Heart left ventricle (tissue), 16 donors: ENCODE measurements at regions not wholly inside any gene's neighbourhood (a gene's known extent, or its start where the extent isn't known, plus 50 kb on each side); places are given as distances from the start of the nearest gene placed in this dataset.

Experiments
- ATAC-seq, 4 donors: fragments of 200-7000 bp; cut with Tn5 transposase; one replicate each; pipeline ENCODE4 v1.9.1; 2020 to 2022; ENCODE audit warnings: moderate library complexity in 4 of 4, mild to moderate bottlenecking in 3 of 4, moderate number of reproducible peaks in 1 of 4
- DNase-seq, 5 donors: peaks; one replicate each; pipeline ENCODE4 v3.0.0-alpha.2; 2020
- H3K27ac ChIP-seq, 12 donors: fragments of 200-600 bp; sonication (generic) in 4 of 12; one replicate each; pipeline versions ENCODE4 v1.5.0 to v1.8.0; 2016 to 2022; ENCODE audit warnings: mild to moderate bottlenecking in 2 of 12
- H3K27me3 ChIP-seq, 9 donors: fragments of 200-600 bp; sonication (generic) in 2 of 9; one replicate each; pipeline versions ENCODE4 v1.5.1 to v1.8.0; 2016 to 2022; ENCODE audit warnings: mild to moderate bottlenecking in 3 of 9
- H3K36me3 ChIP-seq, 9 donors: fragments of 200-600 bp; sonication (generic) in 2 of 9; one replicate each; pipeline versions ENCODE4 v1.5.0 to v1.8.0; 2018 to 2022; ENCODE audit warnings: mild to moderate bottlenecking in 2 of 9
- H3K4me1 ChIP-seq, 12 donors: fragments of 200-600 bp; sonication (generic) in 4 of 12; one replicate each; pipeline versions ENCODE4 v1.5.0 to v1.8.0; 2016 to 2022; ENCODE audit warnings: mild to moderate bottlenecking in 3 of 12
- H3K4me3 ChIP-seq, 12 donors: fragments of 200-600 bp; sonication (generic) in 4 of 12; one replicate each; pipeline versions ENCODE4 v1.5.0 to v1.8.0; 2017 to 2022; ENCODE audit warnings: mild to moderate bottlenecking in 9 of 12, moderate library complexity in 4 of 12
- H3K9me3 ChIP-seq, 12 donors: fragments of 200-600 bp; sonication (generic) in 4 of 12; one replicate each; pipeline versions ENCODE4 v1.5.0 to v1.8.0; 2016 to 2022; ENCODE audit warnings: mild to moderate bottlenecking in 1 of 12
- CTCF ChIP-seq, 12 donors: fragments of 200-600 bp; sonication (generic) in 4 of 12; IDR thresholded peaks; one replicate each; pipeline versions ENCODE4 v1.5.0 to v1.8.0; 2018 to 2022; ENCODE audit warnings: antibody characterized with exemption in 12 of 12, mild to moderate bottlenecking in 5 of 12
- POLR2A ChIP-seq, 2 donors: fragments of 450-650 bp; IDR thresholded peaks; one replicate each; pipeline ENCODE4 v1.6.1; 2017; ENCODE audit warnings: antibody characterized with exemption in 2 of 2, mild to moderate bottlenecking in 2 of 2, moderate library complexity in 2 of 2
- WGBS, 4 donors: extraction: QIAGEN DNeasy Blood & Tissue Kit in 2 of 4; methylation state at CpG; one replicate each; pipeline versions ENCODE4 v1.1.5 to v1.1.7; 2013 to 2018; 5-methylcytosine and 5-hydroxymethylcytosine counted together
- intact Hi-C, 10 donors: fragments of 100-400 bp; cut with DNase I; formaldehyde crosslinking; loops; one replicate each; pipeline versions ENCODE4 v1.11.1 to v1.14.2; 2022
- donor health status: ischemic (EF 13 %, LVEDD 7.1; RV severe dilation, severe dysfunction).
- donor health status: healthy with polysubstance abuse.
- donor health status: DM: no; HTN: yes; CAD: no.
- donor health status: DM: no; HTN: no; CAD: no.
- donor health status: ischemic (EF 25% LVEDD 6.9; RV normal size, moderate dysfunction).
- donor health status: ischemic (EF 25% LVEDD 5.7; RV mildly dilated, moderate dysfunction).
- donor health status: healthy.
- donor health status: DM: yes; HTN: yes; CAD: no.
- donor health status: ischemic (EF 35%, LVEDD 5.7; RV mildly dilated, moderate dysfunction).
- donor health status: nonischemic (EF 11% LVEDD 7.7; RV severe dilation, severe dysfunction).
- donor health status: DM: yes; HTN: yes; CAD: no.
- donor health status: PGD.
- donor health status: ischemic (EF 29% LVEDD 5.4; RV normal size, mild dysfunction).
- donor health status: nonischemic (EF 23%, LVEDD 6.1; RV moderate dilation, normal function).

- H3K27me3 ChIP-seq = no peaks in the 10 kb centered on the region
- TF ChIP-seq CTCF (IDR thresholded peaks at IDR 0.05) (no peak), POLR2A (IDR thresholded peaks at IDR 0.05) (no peak)
- WGBS, 4 donors = 58 to 74% (median 64%) methylated on average over 3 of the region's 3 CpGs
- intact Hi-C loops = no loop called here
- no peaks in the 10 kb centered on the region for H3K9me3 ChIP-seq
- H3K36me3 ChIP-seq = no peaks in the 10 kb centered on the region
- DNase-seq (no peak), ATAC-seq (no peak)
- no peak overlapping the region for H3K27ac ChIP-seq
- no peak overlapping the region for H3K4me3 ChIP-seq
- peaks cover 0 to 8% (median 0%) of the 10 kb centered on the region in 12 donors for H3K4me1 ChIP-seq
Observed at GRCh38 chr5:173479711-173480110, 136.7 kb downstream of the BOD1 start.

- Histone ChIP-seq H3K4me1 (peaks cover 0 to 20% (median 9%) of the 10 kb centered on the region in 12 donors), H3K9me3 (no peaks in the 10 kb centered on the region), H3K4me3 (no peak overlapping the region), H3K27me3 (no peaks in the 10 kb centered on the region), H3K27ac (peak overlapping the region in 2 of 12 donors; percentile 29 to 65), H3K36me3 (no peaks in the 10 kb centered on the region)
- WGBS, 4 donors = 60 to 72% (median 66%) methylated on average over 13 of the region's 13 CpGs
- ATAC-seq = no peak
- intact Hi-C loops = no loop called here
- no peak for TF ChIP-seq CTCF (IDR thresholded peaks at IDR 0.05)
- TF ChIP-seq POLR2A (IDR thresholded peaks at IDR 0.05) = no peak
- no peak for DNase-seq
Observed at GRCh38 chr5:173477345-173478040, 139.0 kb downstream of the BOD1 start.

GRCh38 chr5:173475780-173476179 lies 140.7 kb downstream of the BOD1 start:
- H3K4me3 ChIP-seq = no peak overlapping the region
- DNase-seq = no peak
- TF ChIP-seq POLR2A (IDR thresholded peaks at IDR 0.05) (no peak), CTCF (IDR thresholded peaks at IDR 0.05) (no peak)
- WGBS, 4 donors = 92 to 97% (median 92%) methylated on average over 2 of the region's 2 CpGs
- no peak for ATAC-seq
- intact Hi-C loops = no loop called here
- H3K36me3 ChIP-seq = no peaks in the 10 kb centered on the region
- no peak overlapping the region for H3K27ac ChIP-seq
- peaks cover 0 to 28% (median 13%) of the 10 kb centered on the region in 12 donors for H3K4me1 ChIP-seq
- no peaks in the 10 kb centered on the region for H3K9me3 ChIP-seq
- no peaks in the 10 kb centered on the region for H3K27me3 ChIP-seq

GRCh38 chr5:173474881-173475287 lies 141.6 kb downstream of the BOD1 start:
- no peaks in the 10 kb centered on the region for H3K27me3 ChIP-seq
- H3K4me3 ChIP-seq = no peak overlapping the region
- intact Hi-C loops = no loop called here
- H3K9me3 ChIP-seq = no peaks in the 10 kb centered on the region
- DNase-seq (no peak), ATAC-seq (no peak)
- peaks cover 0 to 28% (median 13%) of the 10 kb centered on the region in 12 donors for H3K4me1 ChIP-seq
- H3K27ac ChIP-seq = peak overlapping the region in 1 of 12 donors; percentile 1
- TF ChIP-seq POLR2A (IDR thresholded peaks at IDR 0.05) = no peak
- no peak for TF ChIP-seq CTCF (IDR thresholded peaks at IDR 0.05)
- 43 to 56% (median 55%) methylated on average over 5 of the region's 5 CpGs for WGBS, 4 donors
- no peaks in the 10 kb centered on the region for H3K36me3 ChIP-seq
